Neural cell (in vitro differentiated cells): ENCODE measurements at regions not wholly inside any gene's neighbourhood (a gene's known extent, or its start where the extent isn't known, plus 50 kb on each side); places are given as distances from the start of the nearest gene placed in this dataset.
A peak's percentile ranks its signal among the peaks of the same experiment; 100 is the strongest.

ENCODE experiments used
- TF ChIP-seq, protein P1 (sequence below): fragments of 450-650 bp; IDR thresholded peaks from 2 replicates; pipeline ENCODE4 v1.5.1; 2014; ENCODE audit warnings: antibody characterized with exemption, mild to moderate bottlenecking, moderate library complexity; ENCODE audit not compliant: poor library complexity, severe bottlenecking
- TF ChIP-seq, protein P2 (sequence below): IDR thresholded peaks from 2 replicates; pipeline ENCODE4 v1.6.1; 2012; ENCODE audit warnings: borderline replicate concordance

DNA sequence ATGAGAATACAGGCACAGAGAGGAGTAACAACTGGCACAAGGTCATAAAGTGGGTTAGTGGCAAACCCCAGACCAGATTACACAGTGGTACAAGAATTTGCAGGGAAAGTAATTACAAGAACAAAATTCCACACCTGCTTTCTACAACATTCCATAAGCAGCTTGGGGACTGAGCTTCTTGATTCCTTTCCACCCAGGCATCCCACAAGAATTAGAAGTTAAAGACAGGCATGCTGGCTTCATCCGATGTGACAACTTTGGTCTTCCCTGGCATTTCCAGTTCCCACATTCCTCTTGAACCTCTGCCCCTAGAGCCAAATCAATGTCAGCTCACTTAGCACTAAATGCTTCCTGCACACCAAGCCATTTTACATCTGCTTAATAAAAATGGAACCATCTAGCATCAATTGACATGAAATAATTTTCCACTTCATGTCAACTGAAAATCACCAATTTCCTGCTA lies 435.8 kb upstream of the PAPPA start:
- TF ChIP-seq, protein P1, sequence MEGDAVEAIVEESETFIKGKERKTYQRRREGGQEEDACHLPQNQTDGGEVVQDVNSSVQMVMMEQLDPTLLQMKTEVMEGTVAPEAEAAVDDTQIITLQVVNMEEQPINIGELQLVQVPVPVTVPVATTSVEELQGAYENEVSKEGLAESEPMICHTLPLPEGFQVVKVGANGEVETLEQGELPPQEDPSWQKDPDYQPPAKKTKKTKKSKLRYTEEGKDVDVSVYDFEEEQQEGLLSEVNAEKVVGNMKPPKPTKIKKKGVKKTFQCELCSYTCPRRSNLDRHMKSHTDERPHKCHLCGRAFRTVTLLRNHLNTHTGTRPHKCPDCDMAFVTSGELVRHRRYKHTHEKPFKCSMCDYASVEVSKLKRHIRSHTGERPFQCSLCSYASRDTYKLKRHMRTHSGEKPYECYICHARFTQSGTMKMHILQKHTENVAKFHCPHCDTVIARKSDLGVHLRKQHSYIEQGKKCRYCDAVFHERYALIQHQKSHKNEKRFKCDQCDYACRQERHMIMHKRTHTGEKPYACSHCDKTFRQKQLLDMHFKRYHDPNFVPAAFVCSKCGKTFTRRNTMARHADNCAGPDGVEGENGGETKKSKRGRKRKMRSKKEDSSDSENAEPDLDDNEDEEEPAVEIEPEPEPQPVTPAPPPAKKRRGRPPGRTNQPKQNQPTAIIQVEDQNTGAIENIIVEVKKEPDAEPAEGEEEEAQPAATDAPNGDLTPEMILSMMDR: peak; percentile 25
- TF ChIP-seq, protein P2, sequence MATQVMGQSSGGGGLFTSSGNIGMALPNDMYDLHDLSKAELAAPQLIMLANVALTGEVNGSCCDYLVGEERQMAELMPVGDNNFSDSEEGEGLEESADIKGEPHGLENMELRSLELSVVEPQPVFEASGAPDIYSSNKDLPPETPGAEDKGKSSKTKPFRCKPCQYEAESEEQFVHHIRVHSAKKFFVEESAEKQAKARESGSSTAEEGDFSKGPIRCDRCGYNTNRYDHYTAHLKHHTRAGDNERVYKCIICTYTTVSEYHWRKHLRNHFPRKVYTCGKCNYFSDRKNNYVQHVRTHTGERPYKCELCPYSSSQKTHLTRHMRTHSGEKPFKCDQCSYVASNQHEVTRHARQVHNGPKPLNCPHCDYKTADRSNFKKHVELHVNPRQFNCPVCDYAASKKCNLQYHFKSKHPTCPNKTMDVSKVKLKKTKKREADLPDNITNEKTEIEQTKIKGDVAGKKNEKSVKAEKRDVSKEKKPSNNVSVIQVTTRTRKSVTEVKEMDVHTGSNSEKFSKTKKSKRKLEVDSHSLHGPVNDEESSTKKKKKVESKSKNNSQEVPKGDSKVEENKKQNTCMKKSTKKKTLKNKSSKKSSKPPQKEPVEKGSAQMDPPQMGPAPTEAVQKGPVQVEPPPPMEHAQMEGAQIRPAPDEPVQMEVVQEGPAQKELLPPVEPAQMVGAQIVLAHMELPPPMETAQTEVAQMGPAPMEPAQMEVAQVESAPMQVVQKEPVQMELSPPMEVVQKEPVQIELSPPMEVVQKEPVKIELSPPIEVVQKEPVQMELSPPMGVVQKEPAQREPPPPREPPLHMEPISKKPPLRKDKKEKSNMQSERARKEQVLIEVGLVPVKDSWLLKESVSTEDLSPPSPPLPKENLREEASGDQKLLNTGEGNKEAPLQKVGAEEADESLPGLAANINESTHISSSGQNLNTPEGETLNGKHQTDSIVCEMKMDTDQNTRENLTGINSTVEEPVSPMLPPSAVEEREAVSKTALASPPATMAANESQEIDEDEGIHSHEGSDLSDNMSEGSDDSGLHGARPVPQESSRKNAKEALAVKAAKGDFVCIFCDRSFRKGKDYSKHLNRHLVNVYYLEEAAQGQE: peak; percentile 98
